ENCODE measurements at regions not wholly inside any gene's neighbourhood (a gene's known extent, or its start where the extent isn't known, plus 50 kb on each side); places are given as distances from the start of the nearest gene placed in this dataset.

DNA sequence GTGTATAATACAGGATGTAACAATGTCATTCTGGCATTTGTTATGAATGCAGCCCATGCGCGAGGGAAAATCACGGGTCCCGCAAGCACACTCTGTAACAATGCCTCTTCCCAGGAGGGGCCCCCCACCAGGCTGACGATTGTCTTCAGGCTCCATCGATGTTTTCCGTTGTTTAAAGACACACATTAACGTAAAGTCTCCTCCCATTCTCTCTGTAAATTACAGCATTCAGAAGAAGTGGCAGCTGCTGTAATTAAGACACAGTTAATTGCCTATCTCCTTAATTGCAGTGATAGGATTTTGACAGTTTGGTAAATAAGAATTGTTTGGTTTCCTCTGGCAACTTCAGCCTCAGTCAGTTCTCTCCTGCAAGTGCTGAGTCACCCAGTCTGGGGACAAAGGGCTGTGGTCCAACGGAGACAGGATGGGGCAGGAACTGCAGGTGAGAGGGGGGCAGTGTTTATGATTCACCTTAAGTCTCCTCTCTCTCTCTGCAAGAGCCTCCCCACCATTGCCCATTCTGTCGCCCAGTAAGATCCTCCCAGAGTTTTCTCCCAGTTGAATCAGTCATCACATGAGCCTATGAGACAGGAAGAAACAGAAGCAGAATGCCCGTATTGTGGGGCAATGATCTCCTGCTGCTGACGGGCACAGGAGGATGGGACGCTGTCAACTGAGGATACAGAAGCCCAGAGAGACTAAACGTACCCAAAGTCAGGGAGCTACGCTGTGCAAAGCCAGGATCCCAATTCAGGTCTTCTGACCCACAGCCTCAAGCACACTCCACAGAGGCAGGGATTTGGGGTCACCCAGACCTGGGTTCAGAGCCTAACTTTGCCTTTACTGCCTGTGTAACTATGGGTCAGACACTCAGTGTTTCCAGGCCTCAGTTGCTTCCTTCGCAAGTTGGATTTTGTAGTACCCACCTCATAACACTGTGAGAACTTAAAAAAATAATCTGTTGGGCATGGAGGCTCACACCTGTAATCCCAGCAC lies 110.0 kb downstream of the ADSS2 start:
- TF ChIP-seq, protein P1, sequence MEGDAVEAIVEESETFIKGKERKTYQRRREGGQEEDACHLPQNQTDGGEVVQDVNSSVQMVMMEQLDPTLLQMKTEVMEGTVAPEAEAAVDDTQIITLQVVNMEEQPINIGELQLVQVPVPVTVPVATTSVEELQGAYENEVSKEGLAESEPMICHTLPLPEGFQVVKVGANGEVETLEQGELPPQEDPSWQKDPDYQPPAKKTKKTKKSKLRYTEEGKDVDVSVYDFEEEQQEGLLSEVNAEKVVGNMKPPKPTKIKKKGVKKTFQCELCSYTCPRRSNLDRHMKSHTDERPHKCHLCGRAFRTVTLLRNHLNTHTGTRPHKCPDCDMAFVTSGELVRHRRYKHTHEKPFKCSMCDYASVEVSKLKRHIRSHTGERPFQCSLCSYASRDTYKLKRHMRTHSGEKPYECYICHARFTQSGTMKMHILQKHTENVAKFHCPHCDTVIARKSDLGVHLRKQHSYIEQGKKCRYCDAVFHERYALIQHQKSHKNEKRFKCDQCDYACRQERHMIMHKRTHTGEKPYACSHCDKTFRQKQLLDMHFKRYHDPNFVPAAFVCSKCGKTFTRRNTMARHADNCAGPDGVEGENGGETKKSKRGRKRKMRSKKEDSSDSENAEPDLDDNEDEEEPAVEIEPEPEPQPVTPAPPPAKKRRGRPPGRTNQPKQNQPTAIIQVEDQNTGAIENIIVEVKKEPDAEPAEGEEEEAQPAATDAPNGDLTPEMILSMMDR (IDR thresholded peaks at IDR 0.05) = no peak
- TF ChIP-seq POLR2A (IDR thresholded peaks at IDR 0.05) (no peak), POLR2AphosphoS5 (IDR thresholded peaks at IDR 0.05) (peak in 1 of 3 donors; percentile 34)
